ENCODE measurements at regions not wholly inside any gene's neighbourhood (a gene's known extent, or its start where the extent isn't known, plus 50 kb on each side); places are given as distances from the start of the nearest gene placed in this dataset.

DNA sequence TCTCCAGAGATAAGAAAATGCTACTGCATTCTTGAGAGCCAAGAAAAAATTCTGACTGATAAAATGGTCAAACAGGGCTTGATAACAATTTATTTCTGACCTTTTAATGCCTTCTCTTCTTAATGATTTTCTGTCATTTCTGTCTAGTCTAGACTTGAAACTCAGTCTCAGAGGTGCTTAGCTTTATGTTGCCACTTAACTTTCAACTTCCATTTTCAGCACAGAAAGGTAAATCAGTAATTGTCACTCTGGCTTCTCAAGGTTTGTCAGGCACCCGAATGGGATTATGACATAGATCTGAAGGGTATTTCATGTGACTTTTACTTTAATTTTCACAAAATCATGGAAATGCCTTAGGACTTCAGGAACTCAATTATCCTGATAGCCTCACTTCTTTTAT is 155.4 kb upstream of the GBE1 start:
- TF ChIP-seq, protein P1, sequence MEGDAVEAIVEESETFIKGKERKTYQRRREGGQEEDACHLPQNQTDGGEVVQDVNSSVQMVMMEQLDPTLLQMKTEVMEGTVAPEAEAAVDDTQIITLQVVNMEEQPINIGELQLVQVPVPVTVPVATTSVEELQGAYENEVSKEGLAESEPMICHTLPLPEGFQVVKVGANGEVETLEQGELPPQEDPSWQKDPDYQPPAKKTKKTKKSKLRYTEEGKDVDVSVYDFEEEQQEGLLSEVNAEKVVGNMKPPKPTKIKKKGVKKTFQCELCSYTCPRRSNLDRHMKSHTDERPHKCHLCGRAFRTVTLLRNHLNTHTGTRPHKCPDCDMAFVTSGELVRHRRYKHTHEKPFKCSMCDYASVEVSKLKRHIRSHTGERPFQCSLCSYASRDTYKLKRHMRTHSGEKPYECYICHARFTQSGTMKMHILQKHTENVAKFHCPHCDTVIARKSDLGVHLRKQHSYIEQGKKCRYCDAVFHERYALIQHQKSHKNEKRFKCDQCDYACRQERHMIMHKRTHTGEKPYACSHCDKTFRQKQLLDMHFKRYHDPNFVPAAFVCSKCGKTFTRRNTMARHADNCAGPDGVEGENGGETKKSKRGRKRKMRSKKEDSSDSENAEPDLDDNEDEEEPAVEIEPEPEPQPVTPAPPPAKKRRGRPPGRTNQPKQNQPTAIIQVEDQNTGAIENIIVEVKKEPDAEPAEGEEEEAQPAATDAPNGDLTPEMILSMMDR (optimal IDR thresholded peaks at IDR 0.05 in 1 of 3, IDR thresholded peaks at IDR 0.05 in 1 of 3, conservative IDR thresholded peaks at IDR 0.05 in 1 of 3; ENCODE audit: extremely low read depth in 1 of 3, insufficient read depth in 2 of 3, low read length in 3 of 3), result no peak
- no peak for TF ChIP-seq EZH2 (IDR thresholded peaks at IDR 0.05; ENCODE audit: low read length)

All from keratinocyte (primary cell).